K562 (cell line): ENCODE measurements at regions not wholly inside any gene's neighbourhood (a gene's known extent, or its start where the extent isn't known, plus 50 kb on each side); places are given as distances from the start of the nearest gene placed in this dataset.

Experiments
- CBX5 ChIP-seq: IDR thresholded peaks from 2 replicates; pipeline ENCODE4 v1.6.1; 2014; ENCODE audit warnings: low read depth, borderline replicate concordance
- ESRRA ChIP-seq: fragments of 450-650 bp; IDR thresholded peaks from 2 replicates; pipeline ENCODE4 v1.6.1; 2014; ENCODE audit warnings: low read depth, mild to moderate bottlenecking, moderate library complexity, borderline replicate concordance
- IRF2 ChIP-seq: sonication (generic); formaldehyde crosslinking; IDR thresholded peaks from 2 replicates; pipeline ENCODE4 v1.8.1; 2022; ENCODE audit warnings: mild to moderate bottlenecking, missing genetic modification reagents
- MAFK ChIP-seq: IDR thresholded peaks from 2 replicates; pipeline ENCODE4 v1.6.1; 2011; ENCODE audit warnings: low read length, improper control_type of control experiment
- MCM7 ChIP-seq, 2 experiments: fragments of 450-650 bp; IDR thresholded peaks; 2 replicates each; pipeline ENCODE4 v1.6.1; 2016 to 2018
- NR2C2 ChIP-seq, 2 experiments: fragments of 200-800 bp in 1 of 2; sonication (Bioruptor generic) in 1 of 2; sonication (generic) in 1 of 2; formaldehyde crosslinking in 1 of 2; IDR thresholded peaks; 2 replicates each; pipeline versions ENCODE4 v1.6.1 to v1.8.0; 2016 to 2022; ENCODE audit warnings: mild to moderate bottlenecking in 1 of 2, missing compliant biosample characterization in 1 of 2, missing genetic modification characterization in 1 of 2, missing genetic modification reagents in 1 of 2
- POLR2AphosphoS5 ChIP-seq: IDR thresholded peaks from 2 replicates; pipeline ENCODE4 v1.6.1; 2011; ENCODE audit warnings: mild to moderate bottlenecking, low read depth, low read length, moderate library complexity; ENCODE audit not compliant: control insufficient read depth, insufficient read depth
- YY1 ChIP-seq, 3 experiments: IDR thresholded peaks; 2 replicates each; pipeline ENCODE4 v1.6.1; 2011; ENCODE audit warnings: low read length in 2 of 3, mild to moderate bottlenecking in 2 of 3, moderate library complexity in 2 of 3, borderline replicate concordance in 1 of 3, control low read depth in 1 of 3, low read depth in 1 of 3; ENCODE audit not compliant: insufficient read depth in 3 of 3, insufficient replicate concordance in 2 of 3, control insufficient read depth in 1 of 3, insufficient read length in 1 of 3; ENCODE audit errors: extremely low read depth in 1 of 3
- TF ChIP-seq, protein P1 (sequence below): fragments of 450-650 bp; formaldehyde crosslinking; IDR thresholded peaks from 2 replicates; pipeline ENCODE4 v1.4.0; 2020; ENCODE audit warnings: mild to moderate bottlenecking
- TF ChIP-seq, protein P2 (sequence below), 2 experiments: IDR thresholded peaks in 1 of 2; conservative IDR thresholded peaks in 1 of 2; 2 replicates each; pipeline ENCODE4 v1.6.1; 2016; ENCODE audit warnings: low read depth in 2 of 2, mild to moderate bottlenecking in 1 of 2, missing compliant biosample characterization in 1 of 2, missing genetic modification characterization in 1 of 2, moderate library complexity in 1 of 2
- TF ChIP-seq, protein P3 (sequence below), 3 experiments: IDR thresholded peaks in 2 of 3; conservative IDR thresholded peaks in 1 of 3; 2 replicates each; pipeline ENCODE4 v1.5.1; 2011 to 2012; ENCODE audit warnings: low read length in 3 of 3, mild to moderate bottlenecking in 3 of 3, control low read depth in 2 of 3, improper control_type of control experiment in 1 of 3, inconsistent platforms in 1 of 3, low read depth in 1 of 3, mixed read lengths in 1 of 3, moderate library complexity in 1 of 3; ENCODE audit not compliant: insufficient read depth in 2 of 3
- TF ChIP-seq, protein P4 (sequence below): sonication (generic); formaldehyde crosslinking; IDR thresholded peaks from 2 replicates; pipeline ENCODE4 v1.8.1; 2022; ENCODE audit warnings: missing genetic modification reagents

DNA sequence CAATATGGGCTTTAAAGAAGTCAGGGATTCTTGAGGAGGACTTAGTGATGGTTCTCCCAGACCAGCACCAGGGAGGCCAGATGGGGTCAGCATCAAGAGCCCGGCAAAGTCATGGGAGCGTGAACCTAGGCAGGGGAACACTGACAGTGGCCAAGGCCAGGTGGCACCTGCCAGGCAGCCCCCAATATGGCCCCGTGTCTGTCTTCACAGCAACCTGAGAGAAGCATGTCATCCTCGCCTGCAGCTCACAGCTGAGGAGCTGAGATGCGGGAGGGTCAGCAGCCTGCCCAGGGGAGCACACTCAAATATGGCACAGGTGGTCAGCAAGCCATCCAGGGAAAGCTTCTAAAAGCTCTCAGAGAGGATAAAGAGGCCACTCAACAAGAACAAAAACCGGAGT lies 105.7 kb upstream of the GPC1 start:
- no peak for TF ChIP-seq NR2C2 (CRISPR knock-in tag; IDR thresholded peaks at IDR 0.05)
- TF ChIP-seq NR2C2 (tag; IDR thresholded peaks at IDR 0.05), result no peak
- TF ChIP-seq YY1 (IDR thresholded peaks at IDR 0.05; ENCODE audit: borderline replicate concordance in 1 of 3, control insufficient read depth in 1 of 3, extremely low read depth in 1 of 3, insufficient read depth in 3 of 3, insufficient read length in 1 of 3, insufficient replicate concordance in 2 of 3, low read depth in 1 of 3, low read length in 2 of 3), result no peak
- TF ChIP-seq, protein P1, sequence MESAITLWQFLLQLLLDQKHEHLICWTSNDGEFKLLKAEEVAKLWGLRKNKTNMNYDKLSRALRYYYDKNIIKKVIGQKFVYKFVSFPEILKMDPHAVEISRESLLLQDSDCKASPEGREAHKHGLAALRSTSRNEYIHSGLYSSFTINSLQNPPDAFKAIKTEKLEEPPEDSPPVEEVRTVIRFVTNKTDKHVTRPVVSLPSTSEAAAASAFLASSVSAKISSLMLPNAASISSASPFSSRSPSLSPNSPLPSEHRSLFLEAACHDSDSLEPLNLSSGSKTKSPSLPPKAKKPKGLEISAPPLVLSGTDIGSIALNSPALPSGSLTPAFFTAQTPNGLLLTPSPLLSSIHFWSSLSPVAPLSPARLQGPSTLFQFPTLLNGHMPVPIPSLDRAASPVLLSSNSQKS (CRISPR knock-in tag), result no peak
- TF ChIP-seq ESRRA, result no peak
- no peak for TF ChIP-seq IRF2 (CRISPR knock-in tag)
- no peak for TF ChIP-seq MCM7 (IDR thresholded peaks at IDR 0.05)
- TF ChIP-seq, protein P2, sequence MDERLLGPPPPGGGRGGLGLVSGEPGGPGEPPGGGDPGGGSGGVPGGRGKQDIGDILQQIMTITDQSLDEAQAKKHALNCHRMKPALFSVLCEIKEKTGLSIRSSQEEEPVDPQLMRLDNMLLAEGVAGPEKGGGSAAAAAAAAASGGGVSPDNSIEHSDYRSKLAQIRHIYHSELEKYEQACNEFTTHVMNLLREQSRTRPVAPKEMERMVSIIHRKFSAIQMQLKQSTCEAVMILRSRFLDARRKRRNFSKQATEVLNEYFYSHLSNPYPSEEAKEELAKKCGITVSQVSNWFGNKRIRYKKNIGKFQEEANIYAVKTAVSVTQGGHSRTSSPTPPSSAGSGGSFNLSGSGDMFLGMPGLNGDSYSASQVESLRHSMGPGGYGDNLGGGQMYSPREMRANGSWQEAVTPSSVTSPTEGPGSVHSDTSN (CRISPR knock-in tag; IDR thresholded peaks at IDR 0.05; ENCODE audit: low read depth), result no peak
- TF ChIP-seq, protein P2 (tag; conservative IDR thresholded peaks at IDR 0.05; ENCODE audit: low read depth), result no peak
- TF ChIP-seq CBX5, result no peak
- TF ChIP-seq, protein P3, sequence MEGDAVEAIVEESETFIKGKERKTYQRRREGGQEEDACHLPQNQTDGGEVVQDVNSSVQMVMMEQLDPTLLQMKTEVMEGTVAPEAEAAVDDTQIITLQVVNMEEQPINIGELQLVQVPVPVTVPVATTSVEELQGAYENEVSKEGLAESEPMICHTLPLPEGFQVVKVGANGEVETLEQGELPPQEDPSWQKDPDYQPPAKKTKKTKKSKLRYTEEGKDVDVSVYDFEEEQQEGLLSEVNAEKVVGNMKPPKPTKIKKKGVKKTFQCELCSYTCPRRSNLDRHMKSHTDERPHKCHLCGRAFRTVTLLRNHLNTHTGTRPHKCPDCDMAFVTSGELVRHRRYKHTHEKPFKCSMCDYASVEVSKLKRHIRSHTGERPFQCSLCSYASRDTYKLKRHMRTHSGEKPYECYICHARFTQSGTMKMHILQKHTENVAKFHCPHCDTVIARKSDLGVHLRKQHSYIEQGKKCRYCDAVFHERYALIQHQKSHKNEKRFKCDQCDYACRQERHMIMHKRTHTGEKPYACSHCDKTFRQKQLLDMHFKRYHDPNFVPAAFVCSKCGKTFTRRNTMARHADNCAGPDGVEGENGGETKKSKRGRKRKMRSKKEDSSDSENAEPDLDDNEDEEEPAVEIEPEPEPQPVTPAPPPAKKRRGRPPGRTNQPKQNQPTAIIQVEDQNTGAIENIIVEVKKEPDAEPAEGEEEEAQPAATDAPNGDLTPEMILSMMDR (IDR thresholded peaks at IDR 0.05 in 2 of 3, conservative IDR thresholded peaks at IDR 0.05 in 1 of 3; ENCODE audit: insufficient read depth in 2 of 3, low read depth in 1 of 3, low read length in 3 of 3), result no peak
- no peak for TF ChIP-seq POLR2AphosphoS5
- no peak for TF ChIP-seq MAFK
- TF ChIP-seq, protein P4, sequence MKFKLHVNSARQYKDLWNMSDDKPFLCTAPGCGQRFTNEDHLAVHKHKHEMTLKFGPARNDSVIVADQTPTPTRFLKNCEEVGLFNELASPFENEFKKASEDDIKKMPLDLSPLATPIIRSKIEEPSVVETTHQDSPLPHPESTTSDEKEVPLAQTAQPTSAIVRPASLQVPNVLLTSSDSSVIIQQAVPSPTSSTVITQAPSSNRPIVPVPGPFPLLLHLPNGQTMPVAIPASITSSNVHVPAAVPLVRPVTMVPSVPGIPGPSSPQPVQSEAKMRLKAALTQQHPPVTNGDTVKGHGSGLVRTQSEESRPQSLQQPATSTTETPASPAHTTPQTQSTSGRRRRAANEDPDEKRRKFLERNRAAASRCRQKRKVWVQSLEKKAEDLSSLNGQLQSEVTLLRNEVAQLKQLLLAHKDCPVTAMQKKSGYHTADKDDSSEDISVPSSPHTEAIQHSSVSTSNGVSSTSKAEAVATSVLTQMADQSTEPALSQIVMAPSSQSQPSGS (CRISPR knock-in tag), result no peak
